ENCODE measurements at regions not wholly inside any gene's neighbourhood (a gene's known extent, or its start where the extent isn't known, plus 50 kb on each side); places are given as distances from the start of the nearest gene placed in this dataset.

GRCh38 chr2:40550085-40550484 lies 98.2 kb upstream of the SLC8A1 start:
- no peaks in the 10 kb centered on the region for H3K27me3 ChIP-seq
- H3K36me3 ChIP-seq = no peaks in the 10 kb centered on the region
- no peaks in the 10 kb centered on the region for H3K4me1 ChIP-seq
- H3K9me3 ChIP-seq (replicated peaks) = no peaks in the 10 kb centered on the region
- no peak overlapping the region for H3K4me3 ChIP-seq
- no peak for DNase-seq
- H3K27ac ChIP-seq = no peak overlapping the region

- Histone ChIP-seq H3K4me1 (no peaks in the 10 kb centered on the region), H3K9me3 (replicated peaks) (no peaks in the 10 kb centered on the region), H3K27ac (no peak overlapping the region), H3K27me3 (no peaks in the 10 kb centered on the region), H3K4me3 (no peak overlapping the region), H3K36me3 (no peaks in the 10 kb centered on the region)
- no peak for DNase-seq
These were observed 99.2 kb upstream of the SLC8A1 start for GRCh38 chr2:40551081-40551480.

- Histone ChIP-seq H3K4me3 (no peak overlapping the region), H3K4me1 (no peaks in the 10 kb centered on the region), H3K27me3 (no peaks in the 10 kb centered on the region), H3K27ac (no peak overlapping the region), H3K9me3 (replicated peaks) (no peaks in the 10 kb centered on the region), H3K36me3 (no peaks in the 10 kb centered on the region)
- peak; percentile 74 to 92 for DNase-seq
These were observed 102.9 kb upstream of the SLC8A1 start for GRCh38 chr2:40554665-40555294.

GRCh38 chr2:40556293-40556692 lies 104.4 kb upstream of the SLC8A1 start:
- Histone ChIP-seq H3K4me3 (no peak overlapping the region), H3K4me1 (no peaks in the 10 kb centered on the region), H3K36me3 (no peaks in the 10 kb centered on the region), H3K27me3 (no peaks in the 10 kb centered on the region), H3K9me3 (replicated peaks) (no peaks in the 10 kb centered on the region), H3K27ac (no peak overlapping the region)
- DNase-seq = no peak

GRCh38 chr2:40556739-40557138 lies 104.8 kb upstream of the SLC8A1 start:
- Histone ChIP-seq H3K36me3 (no peaks in the 10 kb centered on the region), H3K27ac (no peak overlapping the region), H3K4me3 (no peak overlapping the region), H3K4me1 (no peaks in the 10 kb centered on the region), H3K27me3 (no peaks in the 10 kb centered on the region), H3K9me3 (replicated peaks) (no peaks in the 10 kb centered on the region)
- no peak for DNase-seq

- Histone ChIP-seq H3K27ac (no peak overlapping the region), H3K36me3 (no peaks in the 10 kb centered on the region), H3K4me1 (no peaks in the 10 kb centered on the region), H3K27me3 (no peaks in the 10 kb centered on the region), H3K9me3 (replicated peaks) (no peaks in the 10 kb centered on the region), H3K4me3 (no peak overlapping the region)
- no peak for DNase-seq
These were observed 106.9 kb upstream of the SLC8A1 start for GRCh38 chr2:40558761-40559160.

GRCh38 chr2:40559175-40559574 lies 107.3 kb upstream of the SLC8A1 start:
- H3K36me3 ChIP-seq = no peaks in the 10 kb centered on the region
- H3K9me3 ChIP-seq (replicated peaks) = no peaks in the 10 kb centered on the region
- no peak overlapping the region for H3K27ac ChIP-seq
- H3K27me3 ChIP-seq = no peaks in the 10 kb centered on the region
- no peaks in the 10 kb centered on the region for H3K4me1 ChIP-seq
- H3K4me3 ChIP-seq = no peak overlapping the region
- no peak for DNase-seq

- Histone ChIP-seq H3K9me3 (replicated peaks) (no peaks in the 10 kb centered on the region), H3K27ac (no peak overlapping the region), H3K4me1 (no peaks in the 10 kb centered on the region), H3K27me3 (no peaks in the 10 kb centered on the region), H3K36me3 (no peaks in the 10 kb centered on the region), H3K4me3 (no peak overlapping the region)
- no peak for DNase-seq
These were observed 112.3 kb upstream of the SLC8A1 start for GRCh38 chr2:40564184-40564583.

GRCh38 chr2:40579247-40579646 lies 127.4 kb upstream of the SLC8A1 start:
- no peaks in the 10 kb centered on the region for H3K36me3 ChIP-seq
- H3K27me3 ChIP-seq = no peaks in the 10 kb centered on the region
- H3K4me3 ChIP-seq = no peak overlapping the region
- H3K4me1 ChIP-seq = no peaks in the 10 kb centered on the region
- H3K27ac ChIP-seq = no peak overlapping the region
- DNase-seq = no peak
- no peaks in the 10 kb centered on the region for H3K9me3 ChIP-seq (replicated peaks)

GRCh38 chr2:40584432-40584831 lies 132.5 kb upstream of the SLC8A1 start:
- Histone ChIP-seq H3K36me3 (no peaks in the 10 kb centered on the region), H3K27me3 (no peaks in the 10 kb centered on the region), H3K4me3 (no peak overlapping the region), H3K4me1 (no peaks in the 10 kb centered on the region), H3K27ac (no peak overlapping the region), H3K9me3 (replicated peaks) (no peaks in the 10 kb centered on the region)
- no peak for DNase-seq

- Histone ChIP-seq H3K4me3 (no peak overlapping the region), H3K4me1 (no peaks in the 10 kb centered on the region), H3K27ac (no peak overlapping the region), H3K36me3 (no peaks in the 10 kb centered on the region), H3K9me3 (replicated peaks) (no peaks in the 10 kb centered on the region), H3K27me3 (no peaks in the 10 kb centered on the region)
- DNase-seq = no peak
These were observed 139.9 kb upstream of the SLC8A1 start for GRCh38 chr2:40591774-40592173.

- H3K4me1 ChIP-seq = no peaks in the 10 kb centered on the region
- H3K36me3 ChIP-seq = no peaks in the 10 kb centered on the region
These were observed 140.3 kb upstream of the SLC8A1 start for GRCh38 chr2:40592218-40592617.

GRCh38 chr2:40606862-40607261 lies 155.0 kb upstream of the SLC8A1 start:
- no peaks in the 10 kb centered on the region for H3K36me3 ChIP-seq
- no peaks in the 10 kb centered on the region; the same call in none of the 2 replicates for H3K27me3 ChIP-seq
- DNase-seq = no peak
- H3K4me3 ChIP-seq = no peak overlapping the region
- H3K4me1 ChIP-seq = no peaks in the 10 kb centered on the region
- no peaks in the 10 kb centered on the region for H3K9me3 ChIP-seq (replicated peaks)
- H3K27ac ChIP-seq = no peak overlapping the region

More at GRCh38 chr2:40592218-40592617, 140.3 kb upstream of the SLC8A1 start:
- no peak overlapping the region for H3K27ac ChIP-seq
- H3K9me3 ChIP-seq (replicated peaks) = no peaks in the 10 kb centered on the region
- H3K4me3 ChIP-seq = no peak overlapping the region
- no peak for DNase-seq
- H3K27me3 ChIP-seq = no peaks in the 10 kb centered on the region

GRCh38 chr2:40611196-40611595 lies 159.3 kb upstream of the SLC8A1 start:
- Histone ChIP-seq H3K27me3 (no peaks in the 10 kb centered on the region; the same call in none of the 2 replicates), H3K36me3 (no peaks in the 10 kb centered on the region), H3K4me1 (no peaks in the 10 kb centered on the region), H3K4me3 (no peak overlapping the region), H3K9me3 (replicated peaks) (no peaks in the 10 kb centered on the region), H3K27ac (no peak overlapping the region)
- DNase-seq = peak in 1 of 2 experiments; percentile 31

- no peaks in the 10 kb centered on the region for H3K9me3 ChIP-seq (replicated peaks)
- H3K4me3 ChIP-seq = no peak overlapping the region
- DNase-seq = no peak
- no peaks in the 10 kb centered on the region for H3K36me3 ChIP-seq
- no peaks in the 10 kb centered on the region for H3K4me1 ChIP-seq
- H3K27ac ChIP-seq = no peak overlapping the region
- H3K27me3 ChIP-seq = peaks cover 4% of the 10 kb centered on the region; the same call in 1 of the 2 replicates
These were observed 174.0 kb upstream of the SLC8A1 start for GRCh38 chr2:40625849-40626248.

GRCh38 chr2:40628556-40628955 lies 176.7 kb upstream of the SLC8A1 start:
- DNase-seq = no peak
- H3K4me3 ChIP-seq = no peak overlapping the region
- H3K27me3 ChIP-seq = peaks cover 4% of the 10 kb centered on the region; the same call in 1 of the 2 replicates
- H3K4me1 ChIP-seq = no peaks in the 10 kb centered on the region
- H3K9me3 ChIP-seq (replicated peaks) = no peaks in the 10 kb centered on the region
- no peak overlapping the region for H3K27ac ChIP-seq
- no peaks in the 10 kb centered on the region for H3K36me3 ChIP-seq
